ENCODE measurements at regions not wholly inside any gene's neighbourhood (a gene's known extent, or its start where the extent isn't known, plus 50 kb on each side); places are given as distances from the start of the nearest gene placed in this dataset.

DNA sequence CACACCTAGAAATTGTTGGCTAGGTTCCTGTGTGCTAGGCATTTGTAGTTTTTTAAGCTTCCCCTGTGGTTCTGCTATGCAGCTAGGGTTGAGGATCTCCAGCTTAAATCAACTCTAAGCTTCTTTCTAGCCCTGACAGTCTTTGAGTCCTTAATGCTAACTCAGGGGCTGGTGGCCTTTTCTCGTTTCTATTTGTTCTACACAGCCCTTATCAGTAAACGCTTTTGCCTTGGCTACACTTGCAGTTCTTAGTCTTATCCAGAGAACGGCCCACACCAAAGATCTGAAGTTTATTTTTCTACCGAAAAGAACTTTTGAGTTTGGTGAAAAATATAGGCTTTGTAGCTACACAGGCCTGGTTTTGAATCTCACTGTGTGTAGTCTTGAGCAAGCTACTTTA lies 212.0 kb downstream of the DHX15 start:
- Histone ChIP-seq H3K79me2 (ENCODE audit: control insufficient read depth, insufficient read depth, low read length) (no peaks in the 10 kb centered on the region), H3K9ac (replicated peaks; ENCODE audit: extremely low read depth, insufficient read depth, low read length) (no peak overlapping the region), H3K4me2 (ENCODE audit: insufficient read depth, low read length) (no peak overlapping the region), H3K36me3 (ENCODE audit: control insufficient read depth in 2 of 2, extremely low read depth in 1 of 2, insufficient read depth in 2 of 2, low read length in 2 of 2) (no peaks in the 10 kb centered on the region), H3K27me3 (ENCODE audit: control insufficient read depth in 2 of 2, insufficient read depth in 2 of 2, low read length in 2 of 2) (no peaks in the 10 kb centered on the region), H4K20me1 (replicated peaks; ENCODE audit: control insufficient read depth, extremely low read depth, insufficient read depth, low read length) (no peaks in the 10 kb centered on the region), H3K9me1 (replicated peaks; ENCODE audit: control insufficient read depth, extremely low read depth, insufficient read depth, low read length) (no peaks in the 10 kb centered on the region), H3K27ac (ENCODE audit: insufficient read depth, low read depth, low read length) (no peak overlapping the region), H3K9me3 (replicated peaks; ENCODE audit: control insufficient read depth, insufficient read depth, low read length) (no peaks in the 10 kb centered on the region), H2AFZ (ENCODE audit: low read depth, low read length) (no peak overlapping the region), H3K4me1 (ENCODE audit: control insufficient read depth, extremely low read depth, insufficient read depth, low read length) (no peaks in the 10 kb centered on the region), H3K4me3 (replicated peaks in 1 of 3; ENCODE audit: insufficient read depth in 1 of 3, low read depth in 1 of 3, low read length in 3 of 3) (no peak overlapping the region)
- BruUV-seq (replicated peaks), result no TSS peak
- ChIA-PET CTCF (no interaction called here), POLR2A (no interaction called here)
- intact Hi-C loops (cut with micrococcal nuclease), result no loop called here
- TF ChIP-seq JUN (IDR thresholded peaks at IDR 0.05; ENCODE audit: borderline replicate concordance, insufficient read depth, insufficient read length, low read depth) (no peak), POLR2AphosphoS5 (IDR thresholded peaks at IDR 0.05; ENCODE audit: insufficient read depth, low read depth, low read length) (no peak), FOS (IDR thresholded peaks at IDR 0.05; ENCODE audit: borderline replicate concordance, insufficient read depth, low read length) (no peak), MYC (IDR thresholded peaks at IDR 0.05; ENCODE audit: low read depth, low read length) (no peak), EZH2 (IDR thresholded peaks at IDR 0.05; ENCODE audit: borderline replicate concordance, low read depth, low read length, severe bottlenecking) (no peak), GATA2 (IDR thresholded peaks at IDR 0.05; ENCODE audit: insufficient read depth, insufficient read length, low read depth, low read length) (no peak), POLR2A (IDR thresholded peaks at IDR 0.05; ENCODE audit: low read depth, low read length) (no peak), MAX (IDR thresholded peaks at IDR 0.05; ENCODE audit: insufficient read depth, insufficient read length) (no peak)
- TF ChIP-seq, protein P1, sequence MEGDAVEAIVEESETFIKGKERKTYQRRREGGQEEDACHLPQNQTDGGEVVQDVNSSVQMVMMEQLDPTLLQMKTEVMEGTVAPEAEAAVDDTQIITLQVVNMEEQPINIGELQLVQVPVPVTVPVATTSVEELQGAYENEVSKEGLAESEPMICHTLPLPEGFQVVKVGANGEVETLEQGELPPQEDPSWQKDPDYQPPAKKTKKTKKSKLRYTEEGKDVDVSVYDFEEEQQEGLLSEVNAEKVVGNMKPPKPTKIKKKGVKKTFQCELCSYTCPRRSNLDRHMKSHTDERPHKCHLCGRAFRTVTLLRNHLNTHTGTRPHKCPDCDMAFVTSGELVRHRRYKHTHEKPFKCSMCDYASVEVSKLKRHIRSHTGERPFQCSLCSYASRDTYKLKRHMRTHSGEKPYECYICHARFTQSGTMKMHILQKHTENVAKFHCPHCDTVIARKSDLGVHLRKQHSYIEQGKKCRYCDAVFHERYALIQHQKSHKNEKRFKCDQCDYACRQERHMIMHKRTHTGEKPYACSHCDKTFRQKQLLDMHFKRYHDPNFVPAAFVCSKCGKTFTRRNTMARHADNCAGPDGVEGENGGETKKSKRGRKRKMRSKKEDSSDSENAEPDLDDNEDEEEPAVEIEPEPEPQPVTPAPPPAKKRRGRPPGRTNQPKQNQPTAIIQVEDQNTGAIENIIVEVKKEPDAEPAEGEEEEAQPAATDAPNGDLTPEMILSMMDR (IDR thresholded peaks at IDR 0.05; ENCODE audit: extremely low read depth in 1 of 2, insufficient read depth in 1 of 2, low read depth in 1 of 2, low read length in 2 of 2), result no peak
- DNase-seq (ENCODE audit: low read depth, low spot score) (no peak), FAIRE-seq (no peak)
- dilution Hi-C loops (cut with MboI; ENCODE audit: extremely low pct_ligation_motif_present, low sequenced_read_pairs), result no loop called here

Data from endothelial cell of umbilical vein (primary cell).